NT2/D1 (cell line): ENCODE measurements at regions not wholly inside any gene's neighbourhood (a gene's known extent, or its start where the extent isn't known, plus 50 kb on each side); places are given as distances from the start of the nearest gene placed in this dataset.

ENCODE experiments used
- DNase-seq: peaks from one replicate; pipeline ENCODE4 v3.0.0-alpha.2; 2011; ENCODE audit warnings: low read depth, low spot score
- H3K27me3 ChIP-seq: 2 replicates; pipeline ENCODE4 v1.6.0; 2011; ENCODE audit warnings: mild to moderate bottlenecking; ENCODE audit not compliant: insufficient read length, insufficient read depth
- H3K36me3 ChIP-seq: 2 replicates; pipeline ENCODE4 v1.6.1; 2011; ENCODE audit warnings: mild to moderate bottlenecking, low read length, mixed read lengths; ENCODE audit not compliant: insufficient read depth, insufficient read length
- H3K4me1 ChIP-seq: 2 replicates; pipeline ENCODE4 v1.5.1; 2011; ENCODE audit not compliant: insufficient read depth, insufficient read length
- H3K4me3 ChIP-seq: 2 replicates; pipeline ENCODE4 v1.5.1; 2011; ENCODE audit warnings: low read depth; ENCODE audit not compliant: insufficient read length
- H3K9ac ChIP-seq: 2 replicates; pipeline ENCODE4 v1.6.0; 2011; ENCODE audit warnings: low read depth; ENCODE audit not compliant: insufficient read length
- H3K9me3 ChIP-seq: 2 replicates; pipeline ENCODE4 v1.5.1; 2011; ENCODE audit warnings: mild to moderate bottlenecking, low read length; ENCODE audit not compliant: insufficient read depth
- SUZ12 ChIP-seq: IDR thresholded peaks from 2 replicates; pipeline ENCODE4 v1.6.1; 2011; ENCODE audit not compliant: insufficient read length, insufficient read depth; ENCODE audit errors: extremely low read depth
- YY1 ChIP-seq: IDR thresholded peaks from 2 replicates; pipeline ENCODE4 v1.6.1; 2011; ENCODE audit not compliant: insufficient read length, insufficient read depth
- ZNF274 ChIP-seq: IDR thresholded peaks from 2 replicates; pipeline ENCODE4 v1.6.1; 2011; ENCODE audit warnings: mild to moderate bottlenecking, low read depth, low read length

- H3K9ac ChIP-seq = no peak overlapping the region
- 0 out of 2 replicates have a peak, but pooled peaks cover 3% of the 10 kb centered on the region for H3K9me3 ChIP-seq
- H3K27me3 ChIP-seq = no peaks in the 10 kb centered on the region
- no peaks in the 10 kb centered on the region for H3K36me3 ChIP-seq
- TF ChIP-seq SUZ12 (no peak), YY1 (no peak), ZNF274 (no peak)
- no peak overlapping the region for H3K4me3 ChIP-seq
- H3K4me1 ChIP-seq = no peaks in the 10 kb centered on the region
- no peak for DNase-seq
Measured at GRCh38 chr3:181948286-181948685, 236.6 kb downstream of the SOX2 start.

GRCh38 chr3:181952221-181952620, 240.5 kb downstream of the SOX2 start:
- Histone ChIP-seq H3K4me3 (no peak overlapping the region), H3K9me3 (no peaks in the 10 kb centered on the region), H3K4me1 (no peaks in the 10 kb centered on the region), H3K9ac (no peak overlapping the region), H3K36me3 (no peaks in the 10 kb centered on the region), H3K27me3 (no peaks in the 10 kb centered on the region)
- no peak for TF ChIP-seq YY1
- DNase-seq = no peak

GRCh38 chr3:181952929-181953328, 241.2 kb downstream of the SOX2 start:
- H3K36me3 ChIP-seq = no peaks in the 10 kb centered on the region
- no peaks in the 10 kb centered on the region for H3K4me1 ChIP-seq
- no peaks in the 10 kb centered on the region for H3K27me3 ChIP-seq
- H3K4me3 ChIP-seq = no peak overlapping the region
- H3K9ac ChIP-seq = no peak overlapping the region
- DNase-seq = no peak
- TF ChIP-seq ZNF274 (no peak), SUZ12 (no peak), YY1 (no peak)
- H3K9me3 ChIP-seq = no peaks in the 10 kb centered on the region

GRCh38 chr3:181955566-181955965, 243.8 kb downstream of the SOX2 start:
- Histone ChIP-seq H3K9me3 (no peaks in the 10 kb centered on the region), H3K9ac (no peak overlapping the region), H3K36me3 (no peaks in the 10 kb centered on the region), H3K4me1 (no peaks in the 10 kb centered on the region), H3K27me3 (no peaks in the 10 kb centered on the region), H3K4me3 (no peak overlapping the region)
- DNase-seq = no peak
- TF ChIP-seq SUZ12 (no peak), ZNF274 (no peak)

GRCh38 chr3:181956122-181956521, 244.4 kb downstream of the SOX2 start:
- no peaks in the 10 kb centered on the region for H3K36me3 ChIP-seq
- no peak overlapping the region for H3K9ac ChIP-seq
- H3K9me3 ChIP-seq = no peaks in the 10 kb centered on the region
- H3K4me1 ChIP-seq = no peaks in the 10 kb centered on the region
- no peak for DNase-seq
- no peak overlapping the region for H3K4me3 ChIP-seq
- TF ChIP-seq SUZ12 (no peak), ZNF274 (no peak), YY1 (no peak)
- H3K27me3 ChIP-seq = no peaks in the 10 kb centered on the region

- no peaks in the 10 kb centered on the region for H3K36me3 ChIP-seq
- H3K9me3 ChIP-seq = no peaks in the 10 kb centered on the region
- H3K9ac ChIP-seq = no peak overlapping the region
- no peaks in the 10 kb centered on the region for H3K27me3 ChIP-seq
- no peak for DNase-seq
- H3K4me3 ChIP-seq = no peak overlapping the region
- no peaks in the 10 kb centered on the region for H3K4me1 ChIP-seq
- no peak for TF ChIP-seq ZNF274
- no peak for TF ChIP-seq SUZ12
- no peak for TF ChIP-seq YY1
Measured at GRCh38 chr3:181966393-181966792, 254.7 kb downstream of the SOX2 start.

GRCh38 chr3:181969925-181970324, 258.2 kb downstream of the SOX2 start:
- Histone ChIP-seq H3K9ac (no peak overlapping the region), H3K4me3 (no peak overlapping the region), H3K4me1 (no peaks in the 10 kb centered on the region), H3K9me3 (no peaks in the 10 kb centered on the region), H3K27me3 (no peaks in the 10 kb centered on the region), H3K36me3 (no peaks in the 10 kb centered on the region)
- TF ChIP-seq ZNF274 (no peak), YY1 (no peak), SUZ12 (no peak)
- no peak for DNase-seq

- H3K27me3 ChIP-seq = no peaks in the 10 kb centered on the region
- H3K9ac ChIP-seq = no peak overlapping the region
- no peak overlapping the region for H3K4me3 ChIP-seq
- no peak for DNase-seq
- H3K9me3 ChIP-seq = no peaks in the 10 kb centered on the region
- TF ChIP-seq ZNF274 (no peak), SUZ12 (no peak), YY1 (no peak)
- no peaks in the 10 kb centered on the region for H3K36me3 ChIP-seq
- H3K4me1 ChIP-seq = no peaks in the 10 kb centered on the region
Measured at GRCh38 chr3:181971424-181971823, 259.7 kb downstream of the SOX2 start.
